Activated CD4-positive, alpha-beta T cell treated with anti-CD3 and anti-CD28 coated beads for 24 hours (primary cell): ENCODE measurements at regions not wholly inside any gene's neighbourhood (a gene's known extent, or its start where the extent isn't known, plus 50 kb on each side); places are given as distances from the start of the nearest gene placed in this dataset.

Experiments
- DNase-seq, 2 donors: peaks; one replicate each; pipeline ENCODE4 v3.0.0-alpha.2; 2020; ENCODE audit warnings: low read depth in 2 of 2

DNA sequence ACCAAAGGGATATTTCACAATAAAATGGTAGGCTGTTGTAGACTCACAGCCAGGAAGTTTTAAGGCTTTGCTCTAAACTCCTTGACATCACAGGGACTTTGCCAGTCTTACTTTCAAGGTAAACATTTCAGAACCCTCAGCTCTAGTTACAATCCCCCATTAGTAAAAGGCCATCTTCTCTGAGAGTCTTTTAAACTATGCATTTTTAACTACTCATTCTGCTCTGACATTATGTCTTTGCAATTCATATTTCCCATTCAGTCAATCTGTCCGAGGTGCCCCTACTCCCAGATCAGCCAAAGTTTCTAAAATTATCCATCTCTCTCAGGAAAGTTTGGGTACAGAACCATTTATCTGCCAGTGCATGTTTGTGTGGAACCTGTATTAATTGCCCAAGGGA lies 1094.1 kb downstream of the TDRD15 start:
- DNase-seq: no peak

DNA sequence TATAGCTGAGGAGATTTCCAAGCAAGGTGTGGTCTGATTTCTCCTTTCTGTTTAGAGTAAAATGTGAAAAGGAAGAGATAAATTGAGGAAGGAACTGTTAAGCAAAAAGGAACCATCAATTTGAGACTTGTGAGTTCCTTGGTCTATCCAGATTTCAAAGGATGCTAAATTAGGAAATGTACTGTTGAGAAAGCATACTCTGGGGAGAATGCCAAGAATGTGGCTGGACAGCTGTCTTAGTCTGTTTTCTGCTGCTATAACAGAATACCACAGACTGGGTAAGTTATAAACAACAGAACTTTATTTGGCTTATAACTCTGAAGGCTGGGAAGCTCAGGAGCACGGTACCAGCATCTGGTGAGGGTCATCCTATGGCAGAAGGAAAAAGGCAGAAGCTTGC lies 1097.2 kb downstream of the TDRD15 start:
- DNase-seq: no peak

DNA sequence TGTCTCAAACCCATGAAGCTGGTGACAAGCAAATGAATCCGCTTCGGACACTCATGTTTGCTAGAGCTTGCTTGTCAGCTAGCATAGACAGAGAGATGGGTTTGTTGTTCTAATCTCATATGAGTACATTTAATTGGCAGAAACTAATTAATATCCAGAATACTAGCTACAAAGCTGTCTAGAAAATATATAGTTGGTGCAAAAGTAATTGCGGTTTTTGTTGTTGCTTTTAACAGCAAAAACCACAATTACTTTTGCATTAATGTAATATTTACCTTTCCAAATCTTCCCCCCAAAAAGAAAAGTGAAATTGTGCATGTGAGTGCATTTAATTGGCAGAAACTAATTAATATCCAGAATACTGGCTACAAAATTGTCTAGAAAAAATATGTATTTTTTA lies 1115.2 kb downstream of the TDRD15 start:
- no peak for DNase-seq

DNA sequence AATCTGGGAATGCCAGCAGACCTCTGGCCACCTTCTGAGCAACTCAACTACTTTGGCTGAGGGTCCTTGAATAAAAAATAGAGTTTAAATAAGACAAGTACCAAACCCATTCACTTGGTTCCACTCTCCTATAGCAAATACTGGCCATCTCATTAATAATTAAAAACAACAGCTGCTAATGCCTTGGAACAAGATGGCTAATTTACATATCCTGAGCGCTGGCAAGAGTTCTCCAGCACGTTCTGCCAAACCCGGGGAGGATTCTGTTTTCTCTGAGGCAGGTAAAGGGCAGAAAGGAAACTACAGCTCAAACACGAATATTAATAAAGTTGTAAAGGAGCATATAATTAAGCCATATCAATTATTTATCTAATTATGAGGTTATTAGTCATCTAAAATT lies 1123.7 kb downstream of the TDRD15 start:
- no peak for DNase-seq

DNA sequence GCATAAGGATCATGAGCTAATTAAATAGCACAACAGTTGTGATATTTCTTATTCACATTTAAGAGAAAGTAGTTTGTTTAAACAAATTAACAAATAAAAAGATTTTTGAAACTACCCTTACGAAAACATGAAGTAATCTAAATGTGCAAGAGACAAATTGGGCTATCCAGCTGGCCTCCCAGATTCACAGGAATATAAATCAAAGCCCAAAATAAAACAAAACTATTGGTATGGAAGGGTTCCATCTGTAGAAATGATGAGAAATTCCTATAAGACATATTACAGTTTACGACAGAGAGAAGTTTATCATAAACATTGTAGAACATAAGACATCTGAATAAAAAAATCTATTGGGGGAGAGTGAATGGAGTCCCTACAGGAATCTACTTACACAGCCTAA lies 1125.1 kb downstream of the TDRD15 start:
- no peak for DNase-seq

DNA sequence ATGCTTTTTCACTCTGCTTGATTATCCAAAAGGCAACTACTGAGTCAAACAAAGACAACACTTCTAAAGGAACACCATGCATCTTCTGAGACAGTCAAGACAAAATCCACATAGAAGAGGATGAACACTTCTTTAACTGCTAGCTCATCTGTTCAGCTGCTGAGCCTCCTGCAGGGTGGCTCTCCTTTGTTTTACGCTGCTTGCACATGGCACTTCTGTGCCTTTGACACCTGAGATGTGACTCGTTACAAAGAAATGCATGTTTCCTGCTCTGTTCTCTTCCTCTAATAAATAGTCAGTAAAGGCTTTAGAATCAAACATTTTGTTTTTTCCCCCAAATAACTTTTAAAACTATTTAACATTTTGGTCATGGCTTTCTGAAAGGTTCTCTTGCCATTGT lies 1129.4 kb downstream of the TDRD15 start:
- no peak for DNase-seq

DNA sequence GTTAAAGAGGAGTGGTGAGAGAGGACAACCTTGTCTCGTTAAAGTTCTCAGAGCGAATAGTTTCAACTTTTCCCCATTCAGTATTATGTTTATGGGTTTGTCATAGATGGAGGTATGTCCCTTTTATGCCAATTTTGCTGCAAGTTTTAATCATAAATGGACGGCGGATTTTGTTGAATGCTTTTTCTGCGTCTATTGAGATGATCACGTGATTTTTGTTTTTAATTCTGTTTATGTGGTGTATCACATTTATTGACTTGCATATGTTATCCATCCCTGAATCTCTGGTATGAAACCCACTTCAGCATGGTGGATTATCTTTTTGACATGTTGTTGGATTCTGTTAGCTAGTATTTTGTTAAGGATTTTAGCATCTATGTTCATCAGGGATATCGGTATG lies 1123.8 kb upstream of the KLHL29 start:
- DNase-seq: no peak

DNA sequence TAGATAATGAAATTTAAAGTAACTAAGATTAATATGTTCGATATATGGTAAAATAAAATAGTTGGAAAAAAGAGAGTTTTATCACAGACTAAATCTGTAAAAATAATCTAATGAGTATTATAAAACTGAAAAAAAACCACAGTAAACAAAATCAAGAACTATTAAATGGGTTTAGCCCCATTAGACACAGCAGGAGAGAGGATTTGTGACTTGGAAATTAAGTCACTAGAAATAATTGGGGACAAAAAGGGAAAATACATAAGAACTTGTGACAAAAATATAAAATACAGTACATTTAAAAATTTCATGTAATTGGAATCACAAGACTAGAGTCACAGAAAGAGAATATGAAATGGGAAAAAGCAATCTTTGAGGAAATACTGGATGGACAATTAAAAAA lies 1114.6 kb upstream of the KLHL29 start:
- DNase-seq: no peak

DNA sequence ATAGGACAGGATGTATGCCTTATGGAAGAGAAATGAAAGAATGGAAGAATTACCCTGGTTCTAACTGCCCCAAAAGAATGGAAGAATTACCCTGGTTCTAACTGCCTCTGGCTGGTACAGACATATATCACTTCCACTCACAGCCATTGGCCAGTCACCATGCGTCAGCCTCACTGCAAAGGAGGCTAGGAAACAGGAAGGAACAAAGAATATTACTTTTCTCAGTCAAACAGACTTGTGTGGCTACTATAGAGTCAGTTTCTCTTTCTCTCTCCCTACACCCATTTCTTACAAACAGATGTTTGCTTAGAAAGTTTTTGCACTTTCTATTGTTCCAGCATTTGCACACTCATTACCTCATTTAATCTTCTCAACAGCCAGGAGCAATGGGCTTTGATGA lies 1111.1 kb upstream of the KLHL29 start:
- no peak for DNase-seq

DNA sequence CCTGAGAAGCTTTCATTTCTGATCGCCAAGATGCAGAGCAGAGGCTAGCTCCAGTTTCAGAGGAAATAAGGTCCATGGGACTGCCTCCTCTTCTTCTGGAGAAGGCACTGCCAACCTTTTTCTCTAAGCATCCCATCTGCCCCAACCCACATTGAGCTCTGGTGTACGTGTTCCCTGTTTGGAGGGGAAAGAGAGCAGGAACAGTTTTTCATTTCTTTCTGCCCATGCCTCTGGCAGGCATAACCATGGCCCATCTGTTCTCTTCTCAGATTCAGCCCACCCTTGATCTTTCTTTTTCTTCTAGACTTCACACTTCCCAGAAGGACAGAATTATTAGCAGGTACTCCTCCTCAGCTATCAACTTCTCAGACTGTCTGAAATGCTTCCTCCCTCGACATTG lies 1110.3 kb upstream of the KLHL29 start:
- no peak for DNase-seq

DNA sequence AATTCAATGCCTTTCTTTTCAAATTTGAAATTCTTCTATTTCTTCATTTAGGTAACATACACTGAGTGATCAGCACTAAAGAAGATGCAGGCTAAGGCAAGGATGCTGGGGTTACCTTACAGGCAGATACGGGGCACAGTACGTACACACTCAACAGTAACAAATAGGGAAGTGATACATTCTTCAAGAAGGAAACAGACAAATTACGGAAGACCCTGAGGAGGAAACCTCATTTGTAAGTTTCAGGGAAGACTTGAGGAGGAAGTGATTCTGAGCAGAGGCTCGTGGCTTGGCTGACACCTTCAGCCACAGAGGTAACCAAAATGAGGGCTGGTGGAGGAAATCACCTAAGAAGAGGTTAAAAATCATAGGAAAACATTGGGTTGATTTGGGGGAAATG lies 1108.3 kb upstream of the KLHL29 start:
- no peak for DNase-seq

DNA sequence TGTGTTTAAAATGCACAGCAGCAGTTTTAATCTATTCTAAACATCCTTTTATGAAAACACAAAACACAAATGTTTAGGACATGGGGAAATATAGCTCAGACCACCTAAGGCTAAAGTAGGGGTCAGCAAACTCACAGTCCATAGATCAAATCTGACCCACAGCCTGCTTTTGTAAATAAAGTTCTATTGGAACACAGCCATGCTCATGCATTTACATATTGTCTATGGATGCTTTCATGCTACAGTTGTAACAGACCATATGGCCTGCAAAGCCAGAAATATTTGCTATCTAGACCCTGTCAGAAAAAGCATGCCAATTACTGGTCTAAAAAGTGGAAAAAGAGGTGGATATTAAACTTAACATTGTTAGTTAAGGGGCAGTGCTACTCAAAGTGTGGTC lies 1105.4 kb upstream of the KLHL29 start:
- DNase-seq: no peak

DNA sequence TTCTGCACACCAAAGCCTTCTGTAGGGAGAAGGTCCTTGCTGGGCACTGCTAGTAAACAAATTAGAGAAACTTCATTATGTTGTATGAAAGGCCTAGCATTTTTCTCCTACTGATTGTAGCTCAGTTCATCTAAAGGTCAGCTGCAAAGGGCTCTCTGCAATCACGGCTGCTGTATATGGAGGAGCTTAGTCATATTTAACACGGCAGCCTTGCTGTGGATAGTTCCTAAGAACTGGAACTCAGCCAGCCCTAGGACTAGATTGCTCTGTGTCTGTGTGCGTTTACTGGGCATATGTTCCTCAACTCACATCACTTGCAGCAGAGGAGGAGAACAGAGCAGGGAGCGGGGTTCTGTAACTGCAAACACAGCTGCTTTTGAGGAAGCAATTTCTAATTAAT lies 1103.9 kb upstream of the KLHL29 start:
- no peak for DNase-seq

DNA sequence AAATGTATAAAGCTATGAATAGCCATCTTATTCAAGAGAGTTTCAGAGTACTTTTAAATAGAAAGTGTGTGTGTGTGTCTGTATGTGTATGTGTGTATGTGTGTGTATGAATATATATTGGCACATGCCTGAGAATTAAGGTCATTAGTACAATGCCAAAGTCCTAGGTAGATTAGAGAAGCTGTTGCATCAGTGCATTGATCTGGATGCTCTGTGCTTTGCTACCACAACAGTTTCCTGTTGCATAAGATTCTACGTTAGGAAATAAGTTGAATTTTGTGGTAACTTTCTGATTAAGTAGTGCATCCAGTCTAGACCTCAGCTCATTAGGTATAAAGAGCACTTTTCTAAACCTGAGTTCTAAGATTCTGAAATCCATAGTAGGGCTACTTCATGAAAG lies 1102.8 kb upstream of the KLHL29 start:
- no peak for DNase-seq

DNA sequence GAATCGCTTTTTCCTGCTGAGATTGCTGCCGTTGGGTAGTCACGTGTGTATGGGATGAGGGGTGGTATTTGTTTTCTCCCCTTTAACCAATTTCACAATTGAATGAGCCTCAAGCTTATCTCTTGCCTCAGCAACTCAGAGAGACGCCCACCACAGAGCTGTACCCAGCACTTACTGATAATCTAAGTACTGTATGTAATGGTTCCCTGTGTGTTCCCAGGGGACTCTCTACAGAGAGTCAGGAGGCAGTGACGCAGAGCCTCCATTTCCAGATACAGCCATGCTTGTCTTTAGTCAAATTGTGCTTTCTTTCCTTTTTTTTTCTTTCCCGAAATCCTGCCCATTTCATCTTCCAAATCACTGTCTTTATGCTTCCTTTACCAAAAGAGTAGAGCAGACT lies 1102.1 kb upstream of the KLHL29 start:
- DNase-seq: no peak

DNA sequence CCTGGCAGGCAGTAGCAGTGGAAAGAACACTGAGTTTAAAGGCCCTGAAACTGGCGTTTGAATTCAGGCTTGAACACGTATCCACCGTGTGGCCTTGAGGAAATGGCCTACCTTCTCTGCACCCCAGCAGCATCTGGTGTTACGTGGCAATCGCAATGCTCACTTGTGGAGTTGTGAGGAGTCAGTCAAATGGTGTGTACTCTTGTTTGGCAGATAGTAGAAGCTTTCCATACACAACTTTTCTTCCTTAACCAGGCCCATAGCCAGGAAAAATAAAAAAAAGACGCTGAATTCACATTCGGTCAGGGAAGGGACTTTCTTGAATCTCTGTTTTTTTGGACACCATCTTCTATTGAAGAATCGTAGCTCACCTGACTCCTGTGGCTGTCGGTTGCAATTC lies 1101.5 kb upstream of the KLHL29 start:
- no peak for DNase-seq

DNA sequence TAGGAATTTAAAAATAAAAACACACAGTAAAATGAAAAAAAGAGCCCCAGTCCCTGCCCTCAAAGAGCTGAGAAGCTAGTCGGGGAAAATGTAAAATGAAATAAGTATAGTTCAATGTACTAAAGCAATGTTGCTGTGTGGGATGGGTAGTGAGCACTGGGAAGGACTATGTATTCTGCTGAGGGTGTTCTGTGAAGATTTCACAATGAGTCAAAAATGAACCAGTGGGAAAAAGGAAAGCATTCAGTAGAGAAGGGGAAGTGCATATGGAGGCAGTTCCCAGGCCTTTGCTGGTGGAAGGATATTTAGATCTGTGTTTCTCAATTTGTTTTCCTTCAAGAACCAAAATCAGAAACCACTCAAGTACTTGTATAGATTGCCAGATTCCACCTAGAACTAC lies 1094.7 kb upstream of the KLHL29 start:
- no peak for DNase-seq

DNA sequence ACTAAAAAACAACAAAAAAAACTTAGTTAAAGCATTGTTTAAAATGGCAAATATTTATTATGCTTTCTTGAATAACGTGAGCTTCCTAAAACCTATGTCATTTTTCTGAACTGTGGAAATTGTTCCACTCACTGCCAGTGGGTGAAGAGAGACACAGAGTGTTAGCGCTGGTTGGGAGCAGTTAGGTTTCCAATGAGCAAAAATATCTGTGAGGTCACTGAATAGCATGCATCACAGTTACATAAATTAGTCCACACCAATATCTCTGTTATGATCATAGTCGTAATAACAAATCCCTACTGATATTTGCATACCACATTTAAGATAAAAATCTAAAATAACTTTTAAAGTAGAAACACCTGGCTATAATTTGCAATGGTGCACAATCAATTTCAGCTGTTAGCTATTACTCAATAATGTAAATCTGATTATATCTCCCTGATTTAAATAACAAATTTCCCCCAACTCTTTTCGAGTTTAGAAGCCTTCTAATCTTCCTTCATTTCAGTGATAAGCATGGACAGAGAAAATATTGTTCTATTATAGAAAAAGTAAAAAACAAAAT lies 1094.0 kb upstream of the KLHL29 start:
- no peak for DNase-seq

DNA sequence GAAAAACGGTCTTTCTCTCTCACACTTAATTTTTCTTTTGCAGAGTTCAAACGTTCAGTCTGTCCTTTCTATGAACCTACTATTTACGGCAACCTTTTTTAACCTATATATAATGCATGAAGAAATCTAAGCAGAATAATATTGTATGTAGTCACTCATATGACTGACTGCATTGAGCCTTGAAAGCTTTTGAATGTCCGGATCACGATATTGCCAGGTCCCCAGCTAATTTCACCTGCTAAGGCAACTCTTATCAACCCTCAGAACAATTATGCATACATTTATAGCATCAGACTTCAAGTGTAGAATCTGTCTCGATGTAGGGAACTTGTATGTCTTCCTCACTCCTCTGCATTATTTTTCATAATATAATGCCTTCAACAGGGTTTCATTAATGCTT lies 1083.8 kb upstream of the KLHL29 start:
- DNase-seq: no peak

DNA sequence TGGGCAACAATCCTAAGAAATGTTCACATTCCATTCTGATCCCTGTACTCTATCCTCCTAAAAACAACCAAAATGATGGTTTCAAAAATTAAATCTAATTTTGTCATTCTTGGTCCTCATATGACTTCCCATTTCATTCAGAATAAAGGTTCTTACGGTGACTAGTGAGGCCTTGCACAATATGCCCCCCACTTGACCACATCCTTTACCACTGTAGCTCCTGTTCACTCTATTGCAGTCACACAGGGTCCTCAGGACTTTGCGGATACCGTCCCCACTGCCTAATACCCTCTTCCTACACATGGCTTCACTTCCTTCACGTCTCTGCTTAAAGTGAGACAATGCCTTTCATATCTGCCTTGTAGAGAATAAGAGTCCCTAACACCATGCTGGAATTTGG lies 1058.7 kb upstream of the KLHL29 start:
- DNase-seq: no peak

DNA sequence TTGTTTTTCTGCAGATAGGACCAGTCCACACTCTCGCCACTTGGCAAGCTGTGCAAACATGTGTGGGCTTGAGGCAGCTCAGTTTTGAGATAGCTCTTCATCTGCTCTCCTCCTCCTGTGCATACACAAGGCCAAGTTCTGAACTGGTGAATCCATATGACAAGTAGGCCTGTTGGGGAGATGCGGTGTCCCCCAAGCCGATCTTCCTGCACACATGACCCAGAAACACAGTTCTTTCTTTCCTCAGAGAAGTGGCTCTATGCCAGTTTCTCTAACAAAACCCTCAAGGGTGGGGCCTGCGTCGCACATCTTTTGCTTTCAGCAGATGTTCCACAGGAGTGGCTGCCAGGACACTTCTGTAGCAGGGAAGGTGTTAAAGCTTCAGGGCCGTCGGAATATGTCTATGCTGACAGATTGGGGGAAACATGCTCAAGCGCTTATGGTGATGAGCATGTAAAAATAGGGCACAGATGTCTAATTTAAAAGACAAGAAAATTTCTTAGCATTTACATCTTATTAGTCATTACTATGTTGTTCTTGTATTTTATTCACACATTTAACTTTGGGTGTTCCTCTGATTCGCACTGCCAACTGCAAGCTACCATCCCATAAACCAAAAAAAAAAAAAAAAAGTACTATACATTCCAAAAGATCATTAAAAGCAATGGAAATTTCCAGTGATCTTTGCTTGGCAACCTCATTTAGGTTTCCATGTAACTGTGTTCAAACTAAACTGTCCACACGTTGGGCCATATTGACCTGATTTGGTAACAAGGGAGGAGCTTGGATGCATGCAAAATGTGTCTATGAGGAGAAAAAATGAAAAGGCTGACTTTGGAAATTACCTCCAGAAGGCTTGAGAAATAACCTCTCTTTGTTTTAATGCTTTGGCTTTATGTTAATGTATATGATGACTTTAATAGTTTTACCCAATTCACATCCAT lies 1055.5 kb upstream of the KLHL29 start:
- DNase-seq: no peak

DNA sequence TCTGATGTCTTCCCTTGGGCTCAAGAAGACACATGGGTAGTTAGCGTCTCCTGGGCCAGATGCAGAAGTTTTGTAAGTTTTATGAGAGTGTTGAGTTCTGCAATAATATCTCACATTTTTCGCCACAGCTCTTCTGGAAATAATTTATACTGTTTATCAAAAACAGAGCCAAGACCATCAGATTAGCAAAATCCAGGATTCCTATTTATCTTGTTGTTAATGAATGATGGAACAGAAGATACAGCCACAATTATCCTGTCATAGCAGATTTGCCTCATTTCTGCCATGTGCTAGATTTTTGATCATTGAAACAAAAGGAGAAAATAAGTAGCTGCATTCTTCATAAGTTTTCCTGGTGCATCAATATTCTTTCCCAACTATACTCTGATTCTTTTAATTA lies 1048.6 kb upstream of the KLHL29 start:
- DNase-seq: no peak

DNA sequence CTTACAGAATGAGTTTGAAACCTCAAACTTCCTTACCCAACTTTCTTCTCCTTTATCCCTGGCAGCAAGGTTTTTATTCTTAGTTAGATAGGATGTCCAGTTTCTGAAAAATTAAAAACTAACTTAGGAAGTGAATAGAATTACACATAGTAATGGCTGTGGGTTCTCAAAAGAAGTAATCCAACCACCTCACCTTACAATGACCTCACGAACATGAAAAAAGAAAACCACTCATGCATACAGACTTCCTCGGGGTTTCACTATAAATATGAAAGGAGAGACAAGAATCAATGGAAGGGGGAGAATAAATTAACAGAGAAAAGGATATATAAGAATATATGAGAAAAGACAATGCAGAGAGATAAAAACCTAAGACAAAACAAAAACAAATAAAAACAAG lies 1044.3 kb upstream of the KLHL29 start:
- no peak for DNase-seq

DNA sequence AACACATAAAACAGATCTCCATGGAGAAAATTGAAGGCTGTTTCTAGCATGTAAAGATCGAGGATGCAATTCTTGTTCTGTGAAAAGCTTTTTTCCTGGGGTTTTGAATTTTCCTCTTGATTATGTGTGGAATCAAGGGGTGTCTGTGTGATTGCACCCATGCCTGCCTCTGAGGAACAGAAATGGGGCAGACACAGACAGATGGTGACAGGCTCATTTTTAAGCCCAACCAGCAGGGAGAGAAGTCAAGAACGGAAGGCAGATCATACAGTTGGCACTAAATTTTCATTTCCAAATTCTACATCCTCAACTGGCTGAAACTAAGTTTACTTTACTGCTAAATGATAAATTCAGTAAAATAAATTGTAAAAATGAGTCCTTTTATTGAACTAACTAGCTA lies 1037.7 kb upstream of the KLHL29 start:
- no peak for DNase-seq
